Right lobe of liver (tissue), 6 donors: ENCODE measurements at regions not wholly inside any gene's neighbourhood (a gene's known extent, or its start where the extent isn't known, plus 50 kb on each side); places are given as distances from the start of the nearest gene placed in this dataset.

ENCODE experiments used
- ATAC-seq, 4 donors: fragments of 200-7000 bp; cut with Tn5 transposase; one replicate each; pipeline ENCODE4 v1.9.1; 2020; ENCODE audit warnings: mild to moderate bottlenecking in 4 of 4, moderate library complexity in 4 of 4
- DNase-seq, 3 donors: peaks; one replicate each; pipeline ENCODE4 v3.0.0-alpha.2; 2020
- H3K27ac ChIP-seq, 3 donors: fragments of 200-600 bp; one replicate each; pipeline ENCODE4 v1.8.0; 2022
- H3K27me3 ChIP-seq, 2 donors: fragments of 200-600 bp; one replicate each; pipeline ENCODE4 v1.8.0; 2022
- H3K36me3 ChIP-seq, 4 donors: fragments of 200-600 bp; sonication (generic) in 1 of 4; one replicate each; pipeline versions ENCODE4 v1.5.1 to v1.8.0; 2017 to 2022; ENCODE audit warnings: control low read depth in 1 of 4
- H3K4me1 ChIP-seq, 4 donors: fragments of 200-600 bp; sonication (generic) in 1 of 4; one replicate each; pipeline versions ENCODE4 v1.5.1 to v1.8.0; 2017 to 2022; ENCODE audit warnings: control low read depth in 1 of 4
- H3K4me3 ChIP-seq, 3 donors: fragments of 200-600 bp; one replicate each; pipeline ENCODE4 v1.8.0; 2022
- H3K9me3 ChIP-seq, 4 donors: fragments of 200-600 bp; sonication (generic) in 1 of 4; one replicate each; pipeline versions ENCODE4 v1.5.1 to v1.8.0; 2017 to 2022; ENCODE audit warnings: control low read depth in 1 of 4
- POLR2A ChIP-seq: fragments of 450-650 bp; IDR thresholded peaks from one replicate; pipeline ENCODE4 v1.6.1; 2017; ENCODE audit warnings: antibody characterized with exemption, mild to moderate bottlenecking
- WGBS: methylation state at CpG from one replicate; pipeline ENCODE4 v1.1.6; 2018; ENCODE audit warnings: low coverage, low lambda C conversion rate; ENCODE audit not compliant: insufficient coverage; ENCODE audit errors: missing lambda C conversion rate; 5-methylcytosine and 5-hydroxymethylcytosine counted together
- intact Hi-C, 2 donors: fragments of 100-400 bp; cut with DNase I; formaldehyde crosslinking; loops; one replicate each; pipeline versions ENCODE4 v1.11.2 to v1.14.1; 2022
- TF ChIP-seq, protein P1 (sequence below), 4 donors: fragments of 200-600 bp in 3 of 4; fragments of 450-650 bp in 1 of 4; IDR thresholded peaks; one replicate each; pipeline versions ENCODE4 v1.5.1 to v1.8.0; 2016 to 2022; ENCODE audit warnings: antibody characterized with exemption in 4 of 4, mild to moderate bottlenecking in 2 of 4
- donor health status: DM: no; HTN: yes; CAD: no.
- donor health status: DM: no; HTN: no; CAD: no.
- donor health status: DM: no; HTN: no; CAD: no.
- donor health status: DM: no; HTN: yes; CAD: no.
- donor health status: DM: no; HTN: yes; CAD: no.

DNA sequence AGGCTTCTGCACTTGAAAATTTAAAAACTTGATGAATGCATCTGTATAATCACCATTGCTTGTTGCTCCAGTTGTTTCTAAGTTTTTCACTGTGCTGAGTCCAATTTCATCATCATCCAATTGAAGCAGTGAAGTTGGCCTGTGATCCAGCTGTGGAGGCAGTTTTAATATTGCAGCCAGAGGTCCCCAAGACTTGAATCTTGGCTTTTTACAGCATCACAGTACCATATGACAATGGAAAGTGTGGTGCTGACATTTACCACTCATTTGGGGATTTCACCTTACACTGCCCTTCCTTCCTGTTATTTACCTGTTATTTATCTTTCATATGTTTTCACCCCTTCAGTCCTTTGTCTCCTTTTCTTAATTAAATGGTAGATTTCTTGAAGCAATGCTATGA is 76.2 kb upstream of the SPIN1 start:
- H3K4me3 ChIP-seq = no peak overlapping the region
- H3K27me3 ChIP-seq = no peaks in the 10 kb centered on the region
- intact Hi-C loops = no loop called here
- no peaks in the 10 kb centered on the region for H3K9me3 ChIP-seq
- no peaks in the 10 kb centered on the region for H3K4me1 ChIP-seq
- no peak overlapping the region for H3K27ac ChIP-seq
- ATAC-seq (no peak), DNase-seq (no peak)
- TF ChIP-seq, protein P1, sequence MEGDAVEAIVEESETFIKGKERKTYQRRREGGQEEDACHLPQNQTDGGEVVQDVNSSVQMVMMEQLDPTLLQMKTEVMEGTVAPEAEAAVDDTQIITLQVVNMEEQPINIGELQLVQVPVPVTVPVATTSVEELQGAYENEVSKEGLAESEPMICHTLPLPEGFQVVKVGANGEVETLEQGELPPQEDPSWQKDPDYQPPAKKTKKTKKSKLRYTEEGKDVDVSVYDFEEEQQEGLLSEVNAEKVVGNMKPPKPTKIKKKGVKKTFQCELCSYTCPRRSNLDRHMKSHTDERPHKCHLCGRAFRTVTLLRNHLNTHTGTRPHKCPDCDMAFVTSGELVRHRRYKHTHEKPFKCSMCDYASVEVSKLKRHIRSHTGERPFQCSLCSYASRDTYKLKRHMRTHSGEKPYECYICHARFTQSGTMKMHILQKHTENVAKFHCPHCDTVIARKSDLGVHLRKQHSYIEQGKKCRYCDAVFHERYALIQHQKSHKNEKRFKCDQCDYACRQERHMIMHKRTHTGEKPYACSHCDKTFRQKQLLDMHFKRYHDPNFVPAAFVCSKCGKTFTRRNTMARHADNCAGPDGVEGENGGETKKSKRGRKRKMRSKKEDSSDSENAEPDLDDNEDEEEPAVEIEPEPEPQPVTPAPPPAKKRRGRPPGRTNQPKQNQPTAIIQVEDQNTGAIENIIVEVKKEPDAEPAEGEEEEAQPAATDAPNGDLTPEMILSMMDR (IDR thresholded peaks at IDR 0.05) = no peak
- no peak for TF ChIP-seq POLR2A
- H3K36me3 ChIP-seq = no peaks in the 10 kb centered on the region

- Histone ChIP-seq H3K9me3 (no peaks in the 10 kb centered on the region), H3K27ac (no peak overlapping the region), H3K36me3 (no peaks in the 10 kb centered on the region), H3K27me3 (no peaks in the 10 kb centered on the region), H3K4me1 (no peaks in the 10 kb centered on the region), H3K4me3 (no peak overlapping the region)
- ATAC-seq = peak in 2 of 4 donors; percentile 18 to 23
- no peak for DNase-seq
- intact Hi-C loops = no loop called here
- no peak for TF ChIP-seq POLR2A
- TF ChIP-seq, protein P1 (IDR thresholded peaks at IDR 0.05) = no peak
- WGBS = 43% methylated on average over 9 of the region's 10 CpGs
Observed at GRCh38 chr9:88310310-88310980, 77.8 kb upstream of the SPIN1 start.

GRCh38 chr9:88308831-88309560 is 79.2 kb upstream of the SPIN1 start:
- H3K4me1 ChIP-seq = no peaks in the 10 kb centered on the region
- no peaks in the 10 kb centered on the region for H3K36me3 ChIP-seq
- no peak overlapping the region for H3K27ac ChIP-seq
- no peaks in the 10 kb centered on the region for H3K9me3 ChIP-seq
- 71% methylated on average over 7 of the region's 7 CpGs for WGBS
- H3K4me3 ChIP-seq = no peak overlapping the region
- H3K27me3 ChIP-seq = no peaks in the 10 kb centered on the region
- no peak for DNase-seq
- no peak for ATAC-seq
- no peak for TF ChIP-seq POLR2A
- TF ChIP-seq, protein P1 (IDR thresholded peaks at IDR 0.05) = no peak
- intact Hi-C loops = no loop called here

- no peak for DNase-seq
- WGBS = 82% methylated on average over 6 of the region's 7 CpGs
- no peak for ATAC-seq
Observed at GRCh38 chr9:88307136-88307535, 81.1 kb upstream of the SPIN1 start.

DNA sequence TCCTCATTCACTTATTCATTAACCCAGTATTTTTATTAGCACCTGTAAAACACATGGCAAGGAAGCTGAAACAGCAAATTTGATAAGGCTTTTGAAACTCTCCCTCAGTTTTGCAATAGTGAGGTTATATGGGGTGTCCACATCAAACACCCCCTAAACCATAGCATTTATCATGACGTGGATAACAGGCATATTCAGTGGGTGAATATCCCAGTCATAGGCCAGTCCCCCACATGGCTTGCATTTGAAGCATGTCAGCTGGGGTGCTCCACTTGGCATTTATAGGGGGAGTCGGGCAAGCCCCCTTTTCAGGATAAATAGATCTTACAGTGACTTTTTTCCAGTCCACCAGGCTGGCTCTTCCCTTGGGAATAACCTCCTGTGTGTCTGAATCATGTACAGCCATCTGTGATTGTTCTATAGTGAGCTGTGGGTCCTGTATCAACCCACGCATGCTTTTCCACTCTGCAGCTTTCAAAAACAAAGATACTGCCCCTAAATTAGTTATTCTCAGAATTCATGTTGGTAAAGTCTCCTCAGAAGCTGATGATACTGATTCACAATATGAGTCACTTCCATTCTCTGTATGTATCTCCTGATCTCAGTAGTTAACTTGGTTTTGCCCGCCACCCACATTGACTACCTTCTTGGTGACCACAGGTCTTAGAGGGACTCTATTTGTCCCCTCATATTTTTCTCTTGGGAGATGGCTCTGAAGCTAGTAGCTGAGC is 84.4 kb upstream of the SPIN1 start:
- DNase-seq (peak in 1 of 3 donors; percentile 3), ATAC-seq (no peak)
- Histone ChIP-seq H3K4me3 (no peak overlapping the region), H3K27me3 (no peaks in the 10 kb centered on the region), H3K9me3 (no peaks in the 10 kb centered on the region), H3K36me3 (no peaks in the 10 kb centered on the region), H3K4me1 (no peaks in the 10 kb centered on the region), H3K27ac (no peak overlapping the region)
- no peak for TF ChIP-seq POLR2A
- TF ChIP-seq, protein P1 (IDR thresholded peaks at IDR 0.05) = no peak
- intact Hi-C loops = no loop called here
- 63% methylated on average over 3 of the region's 4 CpGs for WGBS

More at GRCh38 chr9:88307136-88307535, 81.1 kb upstream of the SPIN1 start:
- no peaks in the 10 kb centered on the region for H3K4me1 ChIP-seq
- no peaks in the 10 kb centered on the region for H3K27me3 ChIP-seq
- no peak overlapping the region for H3K27ac ChIP-seq
- TF ChIP-seq POLR2A = no peak
- H3K36me3 ChIP-seq = no peaks in the 10 kb centered on the region
- H3K4me3 ChIP-seq = no peak overlapping the region
- H3K9me3 ChIP-seq = no peaks in the 10 kb centered on the region
- intact Hi-C loops = no loop called here
